ENCODE measurements at regions not wholly inside any gene's neighbourhood (a gene's known extent, or its start where the extent isn't known, plus 50 kb on each side); places are given as distances from the start of the nearest gene placed in this dataset.

GRCh38 chr5:117621921-117622320, 1047.3 kb upstream of the SEMA6A start:
- H3K4me3 Mint-ChIP-seq: no peak overlapping the region

GRCh38 chr5:117615226-117615625, 1040.6 kb upstream of the SEMA6A start:
- no peaks in the 10 kb centered on the region for H3K4me1 Mint-ChIP-seq
- Histone ChIP-seq H3K27me3 (ENCODE audit: insufficient read depth) (no peaks in the 10 kb centered on the region), H3K4me2 (no peak overlapping the region), H3K36me3 (ENCODE audit: insufficient read depth) (no peaks in the 10 kb centered on the region), H3K27ac (ENCODE audit: low read depth) (no peak overlapping the region), H3K4me3 (no peak overlapping the region), H3F3A (replicated peaks; ENCODE audit: low read depth) (no peaks in the 10 kb centered on the region), H3K9me2 (ENCODE audit: insufficient read depth) (peaks cover 5% of the 10 kb centered on the region; the same call in 1 of the 2 replicates), H4K20me1 (replicated peaks; ENCODE audit: insufficient read depth) (no peaks in the 10 kb centered on the region), H3K4me1 (ENCODE audit: insufficient read depth) (no peaks in the 10 kb centered on the region), H2AFZ (no peak overlapping the region), H3K79me2 (replicated peaks; ENCODE audit: insufficient read depth) (no peaks in the 10 kb centered on the region)
- H3K27me3 Mint-ChIP-seq (ENCODE audit: insufficient read depth, low read depth, poor library complexity): peaks cover 2% of the 10 kb centered on the region
- H3K9me3 Mint-ChIP-seq: peaks cover 3% of the 10 kb centered on the region; the same call in 1 of the 3 replicates
- H3K4me3 Mint-ChIP-seq: no peak overlapping the region
- DNase-seq (ENCODE audit: low spot score) (no peak), ATAC-seq (no peak)
- H3K36me3 Mint-ChIP-seq (ENCODE audit: low read depth): peaks cover 2% of the 10 kb centered on the region; the same call in 1 of the 3 replicates
- no peak overlapping the region for H3K27ac Mint-ChIP-seq
- TF ChIP-seq JUNB (IDR thresholded peaks at IDR 0.05; ENCODE audit: unreplicated experiment): no peak
- no peak for TF ChIP-seq EZH2phosphoT487 (IDR thresholded peaks at IDR 0.05; ENCODE audit: unreplicated experiment)
- no peak for TF ChIP-seq ZNF114 (CRISPR knock-in tag; IDR thresholded peaks at IDR 0.05)
- no peak for TF ChIP-seq NANOG (IDR thresholded peaks at IDR 0.05; ENCODE audit: borderline replicate concordance)
- no peak for TF ChIP-seq EZH2 (IDR thresholded peaks at IDR 0.05; ENCODE audit: low read depth, unreplicated experiment)
- TF ChIP-seq STAT1 (IDR thresholded peaks at IDR 0.05; ENCODE audit: unreplicated experiment): no peak
- no peak for TF ChIP-seq REST (IDR thresholded peaks at IDR 0.05; ENCODE audit: unreplicated experiment)

More at GRCh38 chr5:117621921-117622320, 1047.3 kb upstream of the SEMA6A start:
- Histone ChIP-seq H4K20me1 (replicated peaks; ENCODE audit: insufficient read depth) (no peaks in the 10 kb centered on the region), H3F3A (replicated peaks; ENCODE audit: low read depth) (no peaks in the 10 kb centered on the region), H3K36me3 (ENCODE audit: insufficient read depth) (no peaks in the 10 kb centered on the region), H3K9me2 (ENCODE audit: insufficient read depth) (peaks cover 5% of the 10 kb centered on the region; the same call in 1 of the 2 replicates), H3K79me2 (replicated peaks; ENCODE audit: insufficient read depth) (no peaks in the 10 kb centered on the region), H3K27me3 (ENCODE audit: insufficient read depth) (no peaks in the 10 kb centered on the region), H3K4me1 (ENCODE audit: insufficient read depth) (no peaks in the 10 kb centered on the region), H3K4me3 (no peak overlapping the region), H3K27ac (ENCODE audit: low read depth) (no peak overlapping the region), H3K4me2 (no peak overlapping the region), H2AFZ (no peak overlapping the region)
- no peak for ATAC-seq
- Mint-ChIP-seq H3K27me3 (ENCODE audit: insufficient read depth, low read depth, poor library complexity) (no peaks in the 10 kb centered on the region), H3K9me3 (peaks cover 2% of the 10 kb centered on the region; the same call in 1 of the 3 replicates), H3K4me1 (no peaks in the 10 kb centered on the region), H3K27ac (no peak overlapping the region), H3K36me3 (ENCODE audit: low read depth) (0 out of 3 replicates have a peak, but pooled peaks cover 6% of the 10 kb centered on the region)
- DNase-seq (ENCODE audit: low spot score): no peak
- TF ChIP-seq ZNF331 (CRISPR knock-in tag; IDR thresholded peaks at IDR 0.05; ENCODE audit: low read depth) (no peak), JUNB (IDR thresholded peaks at IDR 0.05; ENCODE audit: unreplicated experiment) (no peak), CTCF (conservative IDR thresholded peaks at IDR 0.05; ENCODE audit: low read depth in 2 of 2) (no peak), EZH2 (IDR thresholded peaks at IDR 0.05; ENCODE audit: low read depth, unreplicated experiment) (no peak)

Data from GM23338 (cell line).